ENCODE measurements at regions not wholly inside any gene's neighbourhood (a gene's known extent, or its start where the extent isn't known, plus 50 kb on each side); places are given as distances from the start of the nearest gene placed in this dataset.

- Mint-ChIP-seq H3K27ac (no peak overlapping the region), H3K27me3 (ENCODE audit: insufficient read depth) (no peaks in the 10 kb centered on the region), H3K4me1 (peaks cover 32% of the 10 kb centered on the region), H3K36me3 (ENCODE audit: low read depth) (no peaks in the 10 kb centered on the region), H3K9me3 (peaks cover under 1% of the 10 kb centered on the region), H3K4me3 (no peak overlapping the region)
- no peak overlapping the region for H3K9ac ChIP-seq (ENCODE audit: extremely low read depth, low read length, poor library complexity, severe bottlenecking)
- H3K27me3 ChIP-seq (ENCODE audit: control insufficient read depth, insufficient read depth, low read length, poor library complexity, severe bottlenecking) = no peaks in the 10 kb centered on the region
- H3K36me3 ChIP-seq (ENCODE audit: control insufficient read depth, insufficient read depth, low read length) = no peaks in the 10 kb centered on the region
- no peak overlapping the region for H3K4me3 ChIP-seq (ENCODE audit: low read length)
- WGBS, 2 experiments (ENCODE audit: insufficient coverage in 1 of 2, insufficient read length in 1 of 2) = 57% methylated on average over 1 of the region's 2 CpGs; no CpG with 5 or more reads in 1 of the 2 experiments
- peaks cover 16% of the 10 kb centered on the region for H3K4me1 ChIP-seq (ENCODE audit: control insufficient read depth, insufficient read depth, low read length)
- peaks cover 1% of the 10 kb centered on the region for H3K9me3 ChIP-seq (ENCODE audit: control insufficient read depth, low read length)
- no peak overlapping the region for H3K27ac ChIP-seq (ENCODE audit: low read depth, low read length)
- TF ChIP-seq, protein P1, sequence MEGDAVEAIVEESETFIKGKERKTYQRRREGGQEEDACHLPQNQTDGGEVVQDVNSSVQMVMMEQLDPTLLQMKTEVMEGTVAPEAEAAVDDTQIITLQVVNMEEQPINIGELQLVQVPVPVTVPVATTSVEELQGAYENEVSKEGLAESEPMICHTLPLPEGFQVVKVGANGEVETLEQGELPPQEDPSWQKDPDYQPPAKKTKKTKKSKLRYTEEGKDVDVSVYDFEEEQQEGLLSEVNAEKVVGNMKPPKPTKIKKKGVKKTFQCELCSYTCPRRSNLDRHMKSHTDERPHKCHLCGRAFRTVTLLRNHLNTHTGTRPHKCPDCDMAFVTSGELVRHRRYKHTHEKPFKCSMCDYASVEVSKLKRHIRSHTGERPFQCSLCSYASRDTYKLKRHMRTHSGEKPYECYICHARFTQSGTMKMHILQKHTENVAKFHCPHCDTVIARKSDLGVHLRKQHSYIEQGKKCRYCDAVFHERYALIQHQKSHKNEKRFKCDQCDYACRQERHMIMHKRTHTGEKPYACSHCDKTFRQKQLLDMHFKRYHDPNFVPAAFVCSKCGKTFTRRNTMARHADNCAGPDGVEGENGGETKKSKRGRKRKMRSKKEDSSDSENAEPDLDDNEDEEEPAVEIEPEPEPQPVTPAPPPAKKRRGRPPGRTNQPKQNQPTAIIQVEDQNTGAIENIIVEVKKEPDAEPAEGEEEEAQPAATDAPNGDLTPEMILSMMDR (conservative IDR thresholded peaks at IDR 0.05) = no peak
- DNase-seq = no peak
Measured at GRCh38 chr6:84330325-84330724, 102.9 kb upstream of the CEP162 start.

DNA sequence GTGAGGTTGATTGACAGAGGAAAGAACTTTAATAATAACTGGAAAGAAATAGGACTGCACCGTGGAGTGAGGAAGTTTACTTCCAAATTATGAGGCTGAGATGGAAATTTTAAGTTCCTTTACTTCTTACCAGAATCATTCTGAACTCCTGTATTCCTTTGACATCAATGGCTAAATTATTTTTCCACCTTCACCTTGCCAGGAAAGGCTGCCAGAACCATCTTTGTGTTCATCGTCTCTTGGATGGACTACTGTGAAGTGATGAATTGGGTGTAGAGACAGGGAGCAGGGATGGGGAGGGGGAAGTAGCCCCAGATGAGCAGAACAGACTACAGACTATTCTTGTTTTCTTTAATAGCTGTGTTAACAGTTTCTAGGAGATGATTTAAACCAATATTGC is 102.1 kb upstream of the CEP162 start:
- H3K27ac ChIP-seq (ENCODE audit: low read depth, low read length) = peak overlapping the region; percentile 26
- TF ChIP-seq, protein P1 (conservative IDR thresholded peaks at IDR 0.05) = no peak
- H3K27me3 Mint-ChIP-seq (ENCODE audit: insufficient read depth) = no peaks in the 10 kb centered on the region
- no peaks in the 10 kb centered on the region for H3K27me3 ChIP-seq (ENCODE audit: control insufficient read depth, insufficient read depth, low read length, poor library complexity, severe bottlenecking)
- no peak for DNase-seq
- H3K9me3 Mint-ChIP-seq = no peaks in the 10 kb centered on the region
- no peak overlapping the region for H3K9ac ChIP-seq (ENCODE audit: extremely low read depth, low read length, poor library complexity, severe bottlenecking)
- no peaks in the 10 kb centered on the region for H3K36me3 ChIP-seq (ENCODE audit: control insufficient read depth, insufficient read depth, low read length)
- no peaks in the 10 kb centered on the region for H3K9me3 ChIP-seq (ENCODE audit: control insufficient read depth, low read length)
- H3K4me3 Mint-ChIP-seq = no peak overlapping the region
- H3K36me3 Mint-ChIP-seq (ENCODE audit: low read depth) = no peaks in the 10 kb centered on the region
- H3K27ac Mint-ChIP-seq = no peak overlapping the region
- peaks cover 16% of the 10 kb centered on the region for H3K4me1 ChIP-seq (ENCODE audit: control insufficient read depth, insufficient read depth, low read length)
- H3K4me3 ChIP-seq (ENCODE audit: low read length) = no peak overlapping the region
- WGBS, 2 experiments (ENCODE audit: insufficient coverage in 1 of 2, insufficient read length in 1 of 2) = 78 to 89% methylated on average over 1 to 2 of the region's 2 CpGs
- peaks cover 38% of the 10 kb centered on the region for H3K4me1 Mint-ChIP-seq

- H3K9me3 ChIP-seq (ENCODE audit: control insufficient read depth, low read length) = no peaks in the 10 kb centered on the region
- H3K27ac Mint-ChIP-seq = no peak overlapping the region
- H3K9me3 Mint-ChIP-seq = no peaks in the 10 kb centered on the region
- no peaks in the 10 kb centered on the region for H3K27me3 Mint-ChIP-seq (ENCODE audit: insufficient read depth)
- H3K4me3 ChIP-seq (ENCODE audit: low read length) = peak overlapping the region; percentile 23
- no peak overlapping the region for H3K9ac ChIP-seq (ENCODE audit: extremely low read depth, low read length, poor library complexity, severe bottlenecking)
- H3K4me3 Mint-ChIP-seq = no peak overlapping the region
- no peaks in the 10 kb centered on the region for H3K36me3 ChIP-seq (ENCODE audit: control insufficient read depth, insufficient read depth, low read length)
- no peak overlapping the region for H3K27ac ChIP-seq (ENCODE audit: low read depth, low read length)
- 51 to 82% methylated on average over 2 to 3 of the region's 3 CpGs for WGBS, 2 experiments (ENCODE audit: insufficient coverage in 1 of 2, insufficient read length in 1 of 2)
- peaks cover 38% of the 10 kb centered on the region for H3K4me1 Mint-ChIP-seq
- H3K36me3 Mint-ChIP-seq (ENCODE audit: low read depth) = no peaks in the 10 kb centered on the region
- DNase-seq = no peak
- peaks cover 16% of the 10 kb centered on the region for H3K4me1 ChIP-seq (ENCODE audit: control insufficient read depth, insufficient read depth, low read length)
- TF ChIP-seq, protein P1 (conservative IDR thresholded peaks at IDR 0.05) = no peak
- H3K27me3 ChIP-seq (ENCODE audit: control insufficient read depth, insufficient read depth, low read length, poor library complexity, severe bottlenecking) = no peaks in the 10 kb centered on the region
Measured at GRCh38 chr6:84329077-84329476, 101.6 kb upstream of the CEP162 start.
